ENCODE measurements at regions not wholly inside any gene's neighbourhood (a gene's known extent, or its start where the extent isn't known, plus 50 kb on each side); places are given as distances from the start of the nearest gene placed in this dataset.
A peak's percentile ranks its signal among the peaks of the same experiment; 100 is the strongest.

DNA sequence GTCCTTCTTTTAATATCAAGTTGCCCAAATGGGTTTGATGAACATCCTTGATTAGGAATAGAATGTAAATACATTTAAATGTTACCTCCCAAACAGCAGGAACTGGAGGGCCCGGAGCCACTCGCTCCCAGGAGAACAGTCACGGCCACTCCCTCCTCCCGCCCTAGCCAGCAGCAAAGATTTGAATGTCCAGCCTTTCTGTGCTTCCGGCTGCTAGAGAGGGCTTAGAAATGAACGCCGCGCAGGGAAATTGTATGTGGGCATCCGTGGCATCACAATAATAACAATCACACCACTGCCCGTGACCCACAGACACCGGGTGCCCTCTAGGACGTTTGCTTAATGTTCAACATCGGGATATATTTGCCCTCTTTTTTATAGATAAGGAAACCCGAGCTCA, 164.9 kb upstream of the SALL3 start:
- Histone ChIP-seq H3K4me3 (ENCODE audit: insufficient read length, low read depth) (peak overlapping the region; percentile 25), H3K36me3 (ENCODE audit: insufficient read depth, insufficient read length, low read length) (no peaks in the 10 kb centered on the region), H3K4me1 (ENCODE audit: insufficient read depth, insufficient read length) (peaks cover 2% of the 10 kb centered on the region), H3K27me3 (ENCODE audit: insufficient read depth, insufficient read length) (peaks cover 30% of the 10 kb centered on the region), H3K9ac (ENCODE audit: insufficient read length, low read depth) (peak overlapping the region; percentile 51), H3K9me3 (ENCODE audit: insufficient read depth, low read length) (peaks cover 4% of the 10 kb centered on the region; the same call in 1 of the 2 replicates)
- DNase-seq (ENCODE audit: low read depth, low spot score), result no peak
- TF ChIP-seq SUZ12 (IDR thresholded peaks at IDR 0.05; ENCODE audit: extremely low read depth, insufficient read depth, insufficient read length), result no peak
- no peak for TF ChIP-seq YY1 (IDR thresholded peaks at IDR 0.05; ENCODE audit: insufficient read depth, insufficient read length)
- TF ChIP-seq ZNF274 (IDR thresholded peaks at IDR 0.05; ENCODE audit: low read depth, low read length), result no peak

DNA sequence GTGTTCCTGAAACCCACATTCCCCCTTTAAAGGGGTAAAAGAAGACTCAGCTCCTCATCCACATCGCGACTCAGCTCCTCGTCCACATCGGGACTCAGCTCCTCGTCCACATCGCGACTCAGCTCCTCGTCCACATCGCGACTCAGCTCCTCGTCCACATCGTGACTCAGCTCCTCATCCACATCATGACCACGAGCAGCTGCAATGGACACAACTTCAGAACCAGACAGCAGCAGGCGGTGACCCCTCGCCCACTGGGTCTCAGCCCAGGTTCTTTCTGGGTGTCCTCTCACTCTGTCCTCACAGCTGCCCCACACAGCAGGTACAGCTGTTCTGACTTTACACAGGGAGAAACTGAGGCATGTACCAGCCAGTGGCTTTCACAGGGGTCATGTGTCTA, 163.5 kb upstream of the SALL3 start:
- Histone ChIP-seq H3K36me3 (ENCODE audit: insufficient read depth, insufficient read length, low read length) (no peaks in the 10 kb centered on the region), H3K4me3 (ENCODE audit: insufficient read length, low read depth) (no peak overlapping the region), H3K4me1 (ENCODE audit: insufficient read depth, insufficient read length) (peaks cover 3% of the 10 kb centered on the region), H3K27me3 (ENCODE audit: insufficient read depth, insufficient read length) (peaks cover 30% of the 10 kb centered on the region), H3K9me3 (ENCODE audit: insufficient read depth, low read length) (no peaks in the 10 kb centered on the region), H3K9ac (ENCODE audit: insufficient read length, low read depth) (no peak overlapping the region)
- no peak for TF ChIP-seq YY1 (IDR thresholded peaks at IDR 0.05; ENCODE audit: insufficient read depth, insufficient read length)
- no peak for TF ChIP-seq SUZ12 (IDR thresholded peaks at IDR 0.05; ENCODE audit: extremely low read depth, insufficient read depth, insufficient read length)
- no peak for TF ChIP-seq ZNF274 (IDR thresholded peaks at IDR 0.05; ENCODE audit: low read depth, low read length)
- no peak for DNase-seq (ENCODE audit: low read depth, low spot score)

- Histone ChIP-seq H3K9ac (ENCODE audit: insufficient read length, low read depth) (no peak overlapping the region), H3K9me3 (ENCODE audit: insufficient read depth, low read length) (no peaks in the 10 kb centered on the region), H3K27me3 (ENCODE audit: insufficient read depth, insufficient read length) (peaks cover 32% of the 10 kb centered on the region), H3K36me3 (ENCODE audit: insufficient read depth, insufficient read length, low read length) (no peaks in the 10 kb centered on the region), H3K4me3 (ENCODE audit: insufficient read length, low read depth) (no peak overlapping the region), H3K4me1 (ENCODE audit: insufficient read depth, insufficient read length) (peaks cover 6% of the 10 kb centered on the region)
- DNase-seq (ENCODE audit: low read depth, low spot score), result no peak
- TF ChIP-seq ZNF274 (IDR thresholded peaks at IDR 0.05; ENCODE audit: low read depth, low read length) (no peak), SUZ12 (IDR thresholded peaks at IDR 0.05; ENCODE audit: extremely low read depth, insufficient read depth, insufficient read length) (no peak), YY1 (IDR thresholded peaks at IDR 0.05; ENCODE audit: insufficient read depth, insufficient read length) (no peak)
These were observed 162.7 kb upstream of the SALL3 start for GRCh38 chr18:78816916-78817315.

DNA sequence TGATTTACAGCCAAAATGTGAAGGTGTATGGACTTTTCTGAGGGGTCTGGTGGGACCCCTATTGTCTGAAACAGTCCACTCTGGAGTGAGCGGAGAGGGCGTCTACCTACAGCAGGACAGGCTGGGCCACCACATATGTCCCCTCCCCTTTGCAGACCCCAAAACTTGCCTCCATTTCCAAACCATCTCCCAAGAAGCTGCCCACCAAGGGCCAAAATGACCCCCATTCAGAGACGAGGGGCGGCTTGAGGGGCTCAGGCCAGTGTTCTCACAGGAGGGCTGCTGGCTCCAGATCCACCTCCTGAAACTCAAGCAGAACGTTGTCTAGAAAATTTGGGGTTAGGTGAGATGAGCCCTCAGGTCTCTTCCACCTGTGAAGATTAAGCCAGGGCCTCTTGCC, 161.1 kb upstream of the SALL3 start:
- no peak for TF ChIP-seq ZNF274 (IDR thresholded peaks at IDR 0.05; ENCODE audit: low read depth, low read length)
- TF ChIP-seq SUZ12 (IDR thresholded peaks at IDR 0.05; ENCODE audit: extremely low read depth, insufficient read depth, insufficient read length), result no peak
- no peak for TF ChIP-seq YY1 (IDR thresholded peaks at IDR 0.05; ENCODE audit: insufficient read depth, insufficient read length)
- peaks cover 25% of the 10 kb centered on the region for H3K27me3 ChIP-seq (ENCODE audit: insufficient read depth, insufficient read length)
- H3K9ac ChIP-seq (ENCODE audit: insufficient read length, low read depth), result no peak overlapping the region
- H3K4me1 ChIP-seq (ENCODE audit: insufficient read depth, insufficient read length), result peaks cover 6% of the 10 kb centered on the region
- no peak for DNase-seq (ENCODE audit: low read depth, low spot score)
- H3K9me3 ChIP-seq (ENCODE audit: insufficient read depth, low read length), result peaks cover 8% of the 10 kb centered on the region
- no peaks in the 10 kb centered on the region for H3K36me3 ChIP-seq (ENCODE audit: insufficient read depth, insufficient read length, low read length)
- H3K4me3 ChIP-seq (ENCODE audit: insufficient read length, low read depth), result no peak overlapping the region

DNA sequence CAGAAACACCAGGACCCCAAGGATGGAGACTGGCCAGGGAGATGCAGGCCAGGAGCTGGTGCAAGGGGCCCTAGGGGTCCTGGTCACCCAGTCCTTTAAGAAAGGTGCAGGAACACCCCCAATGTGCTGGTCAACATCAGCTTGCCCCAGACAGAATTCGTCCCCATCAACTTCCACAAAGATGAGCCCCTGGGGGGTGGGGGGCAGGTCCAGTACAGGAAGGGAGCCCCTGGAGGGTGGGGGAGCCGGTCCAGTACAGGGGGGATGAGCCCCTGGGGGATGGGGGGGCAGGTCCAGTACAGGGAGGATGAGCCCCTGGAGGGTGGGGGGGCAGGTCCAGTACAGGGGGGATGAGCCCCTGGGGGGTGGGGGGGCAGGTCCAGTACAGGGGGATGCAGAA, 160.7 kb upstream of the SALL3 start:
- no peak for TF ChIP-seq YY1 (IDR thresholded peaks at IDR 0.05; ENCODE audit: insufficient read depth, insufficient read length)
- no peak for TF ChIP-seq SUZ12 (IDR thresholded peaks at IDR 0.05; ENCODE audit: extremely low read depth, insufficient read depth, insufficient read length)
- TF ChIP-seq ZNF274 (IDR thresholded peaks at IDR 0.05; ENCODE audit: low read depth, low read length), result no peak
- no peak overlapping the region for H3K4me3 ChIP-seq (ENCODE audit: insufficient read length, low read depth)
- peaks cover 25% of the 10 kb centered on the region for H3K27me3 ChIP-seq (ENCODE audit: insufficient read depth, insufficient read length)
- H3K9me3 ChIP-seq (ENCODE audit: insufficient read depth, low read length), result peaks cover 9% of the 10 kb centered on the region
- no peak overlapping the region for H3K9ac ChIP-seq (ENCODE audit: insufficient read length, low read depth)
- H3K4me1 ChIP-seq (ENCODE audit: insufficient read depth, insufficient read length), result peaks cover 4% of the 10 kb centered on the region
- no peak for DNase-seq (ENCODE audit: low read depth, low spot score)
- no peaks in the 10 kb centered on the region for H3K36me3 ChIP-seq (ENCODE audit: insufficient read depth, insufficient read length, low read length)

GRCh38 chr18:78820161-78820834, 159.3 kb upstream of the SALL3 start:
- TF ChIP-seq YY1 (IDR thresholded peaks at IDR 0.05; ENCODE audit: insufficient read depth, insufficient read length) (no peak), ZNF274 (IDR thresholded peaks at IDR 0.05; ENCODE audit: low read depth, low read length) (no peak), SUZ12 (IDR thresholded peaks at IDR 0.05; ENCODE audit: extremely low read depth, insufficient read depth, insufficient read length) (no peak)
- no peak for DNase-seq (ENCODE audit: low read depth, low spot score)

GRCh38 chr18:78821396-78821795, 158.2 kb upstream of the SALL3 start:
- Histone ChIP-seq H3K36me3 (ENCODE audit: insufficient read depth, insufficient read length, low read length) (no peaks in the 10 kb centered on the region), H3K4me3 (ENCODE audit: insufficient read length, low read depth) (no peak overlapping the region), H3K27me3 (ENCODE audit: insufficient read depth, insufficient read length) (peaks cover 5% of the 10 kb centered on the region), H3K9ac (ENCODE audit: insufficient read length, low read depth) (no peak overlapping the region), H3K9me3 (ENCODE audit: insufficient read depth, low read length) (peaks cover 9% of the 10 kb centered on the region), H3K4me1 (ENCODE audit: insufficient read depth, insufficient read length) (peaks cover 4% of the 10 kb centered on the region)
- TF ChIP-seq YY1 (IDR thresholded peaks at IDR 0.05; ENCODE audit: insufficient read depth, insufficient read length), result no peak
- no peak for TF ChIP-seq SUZ12 (IDR thresholded peaks at IDR 0.05; ENCODE audit: extremely low read depth, insufficient read depth, insufficient read length)
- TF ChIP-seq ZNF274 (IDR thresholded peaks at IDR 0.05; ENCODE audit: low read depth, low read length), result no peak
- DNase-seq (ENCODE audit: low read depth, low spot score), result no peak

More at GRCh38 chr18:78820161-78820834, 159.3 kb upstream of the SALL3 start:
- no peak overlapping the region for H3K4me3 ChIP-seq (ENCODE audit: insufficient read length, low read depth)
- no peaks in the 10 kb centered on the region for H3K36me3 ChIP-seq (ENCODE audit: insufficient read depth, insufficient read length, low read length)
- no peak overlapping the region for H3K9ac ChIP-seq (ENCODE audit: insufficient read length, low read depth)
- H3K9me3 ChIP-seq (ENCODE audit: insufficient read depth, low read length), result peaks cover 9% of the 10 kb centered on the region
- peaks cover 4% of the 10 kb centered on the region for H3K4me1 ChIP-seq (ENCODE audit: insufficient read depth, insufficient read length)
- H3K27me3 ChIP-seq (ENCODE audit: insufficient read depth, insufficient read length), result peaks cover 16% of the 10 kb centered on the region
